OCI-LY1 (cell line): ENCODE measurements at regions not wholly inside any gene's neighbourhood (a gene's known extent, or its start where the extent isn't known, plus 50 kb on each side); places are given as distances from the start of the nearest gene placed in this dataset.

Experiments used
- H2AFZ ChIP-seq: fragments of 200-600 bp; sonication (generic), shearing (Covaris generic); 2 replicates; pipeline ENCODE4 v1.6.0; 2014; ENCODE audit warnings: antibody characterized with exemption, mild to moderate bottlenecking, low read length
- H3F3A ChIP-seq: fragments of 200-600 bp; sonication (generic), shearing (Covaris generic); 2 replicates; pipeline ENCODE4 v1.6.0; 2014; ENCODE audit warnings: mild to moderate bottlenecking, antibody characterized with exemption, low read length, moderate library complexity; ENCODE audit not compliant: insufficient read depth
- H3K27ac ChIP-seq: fragments of 200-600 bp; sonication (generic); 2 replicates; pipeline ENCODE4 v1.5.1; 2014; ENCODE audit warnings: low read length, mixed run types, mild to moderate bottlenecking, low read depth; ENCODE audit not compliant: poor library complexity, severe bottlenecking
- H3K27me3 ChIP-seq: fragments of 200-600 bp; sonication (generic); 2 replicates; pipeline ENCODE4 v1.6.0; 2014; ENCODE audit warnings: antibody characterized with exemption, mild to moderate bottlenecking, low read length, moderate library complexity; ENCODE audit not compliant: insufficient read depth
- H3K36me3 ChIP-seq: fragments of 200-600 bp; sonication (generic); 2 replicates; pipeline ENCODE4 v1.6.1; 2014; ENCODE audit warnings: mild to moderate bottlenecking, antibody characterized with exemption, low read length, moderate library complexity, mixed read lengths; ENCODE audit not compliant: insufficient read depth
- H3K4me1 ChIP-seq: fragments of 200-600 bp; sonication (generic); 2 replicates; pipeline ENCODE4 v1.5.1; 2014; ENCODE audit warnings: mild to moderate bottlenecking, low read length, moderate library complexity; ENCODE audit not compliant: insufficient read depth, severe bottlenecking
- H3K4me2 ChIP-seq: fragments of 200-600 bp; sonication (generic), shearing (Covaris generic); 2 replicates; pipeline ENCODE4 v1.6.1; 2014; ENCODE audit warnings: low read length
- H3K4me3 ChIP-seq: fragments of 200-600 bp; sonication (generic); 2 replicates; pipeline ENCODE4 v1.5.1; 2014; ENCODE audit warnings: low read length, low read depth, mild to moderate bottlenecking, mixed read lengths; ENCODE audit not compliant: poor library complexity, severe bottlenecking
- H3K79me2 ChIP-seq: fragments of 200-600 bp; shearing (Covaris generic); 2 replicates; pipeline ENCODE4 v1.6.1; 2016; ENCODE audit warnings: mixed run types, low read length, mixed read lengths; ENCODE audit not compliant: insufficient read depth
- H3K9ac ChIP-seq: fragments of 200-600 bp; sonication (generic), shearing (Covaris generic); 2 replicates; pipeline ENCODE4 v1.6.1; 2014; ENCODE audit warnings: mild to moderate bottlenecking, low read length, mixed read lengths
- H3K9me2 ChIP-seq: fragments of 200-600 bp; sonication (generic), shearing (Covaris generic); 2 replicates; pipeline ENCODE4 v1.6.1; 2014; ENCODE audit warnings: low read depth, mild to moderate bottlenecking, low read length, mixed read lengths
- H3K9me3 ChIP-seq: fragments of 200-600 bp; shearing (Covaris generic); 2 replicates; pipeline ENCODE4 v1.6.1; 2014; ENCODE audit warnings: low read length, mixed read lengths
- H4K20me1 ChIP-seq: fragments of 200-600 bp; sonication (generic), shearing (Covaris generic); 2 replicates; pipeline ENCODE4 v1.6.0; 2016; ENCODE audit warnings: mild to moderate bottlenecking, low read length; ENCODE audit not compliant: insufficient read depth
- CTCF ChIP-seq: fragments of 200-600 bp; sonication (generic), shearing (Covaris generic); IDR thresholded peaks from 2 replicates; pipeline ENCODE4 v1.5.1; 2017; ENCODE audit warnings: mild to moderate bottlenecking, antibody characterized with exemption, low read length, moderate library complexity, mixed read lengths
- EZH2 ChIP-seq: fragments of 200-600 bp; sonication (generic), shearing (Covaris generic); IDR thresholded peaks from 2 replicates; pipeline ENCODE4 v1.8.0; 2017; ENCODE audit warnings: borderline replicate concordance, mixed run types, mild to moderate bottlenecking, antibody characterized with exemption, low read length, moderate library complexity, mixed read lengths

DNA sequence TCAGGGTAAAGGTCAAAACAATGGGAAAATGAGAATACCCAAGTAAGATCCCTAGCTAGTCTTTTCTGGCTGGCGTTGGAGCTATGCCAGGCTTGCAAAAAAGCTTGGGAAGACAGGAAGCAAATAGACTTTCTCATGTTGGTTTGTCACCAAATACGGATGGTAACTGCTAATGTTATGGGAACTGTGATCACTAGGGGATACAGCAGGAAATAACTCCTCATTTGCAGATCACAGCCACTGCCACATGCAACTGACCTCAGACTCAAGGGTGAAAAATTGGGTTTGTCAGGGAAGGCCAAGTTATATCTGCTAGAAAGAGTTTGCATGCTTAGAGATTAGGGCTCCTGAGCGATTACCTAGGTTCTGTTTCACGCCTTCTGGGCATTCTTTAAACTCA, 162.9 kb downstream of the NHLRC3 start:
- Histone ChIP-seq H4K20me1 (no peaks in the 10 kb centered on the region), H2AFZ (no peak overlapping the region), H3K9me3 (no peaks in the 10 kb centered on the region), H3K4me1 (no peaks in the 10 kb centered on the region), H3K4me3 (no peak overlapping the region), H3K4me2 (no peak overlapping the region), H3K79me2 (no peaks in the 10 kb centered on the region), H3K9ac (no peak overlapping the region), H3K27ac (no peak overlapping the region), H3K36me3 (no peaks in the 10 kb centered on the region), H3K9me2 (no peaks in the 10 kb centered on the region), H3F3A (no peaks in the 10 kb centered on the region), H3K27me3 (no peaks in the 10 kb centered on the region)
- TF ChIP-seq CTCF (no peak), EZH2 (no peak)

DNA sequence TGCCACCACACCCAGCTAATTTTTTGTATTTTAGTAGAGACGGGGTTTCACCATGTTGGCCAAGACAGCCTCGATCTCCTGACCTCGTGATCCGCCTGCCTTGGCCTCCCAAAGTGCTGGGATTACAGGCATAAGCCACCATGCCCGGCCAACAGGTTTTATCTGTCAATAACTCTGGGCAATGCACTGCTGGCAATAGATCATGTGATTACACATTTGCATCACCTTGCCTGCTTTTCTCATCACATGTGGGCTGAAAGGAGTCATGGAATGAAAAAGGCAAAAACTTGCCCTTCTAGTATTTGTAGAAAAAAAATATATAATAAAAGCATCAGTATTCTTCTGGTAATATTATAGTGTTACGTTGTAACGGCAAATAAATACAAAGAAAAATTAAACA, 164.5 kb downstream of the NHLRC3 start:
- Histone ChIP-seq H3K27me3 (no peaks in the 10 kb centered on the region), H3K36me3 (no peaks in the 10 kb centered on the region), H3K4me3 (no peak overlapping the region), H3K4me1 (no peaks in the 10 kb centered on the region), H3K79me2 (no peaks in the 10 kb centered on the region), H3F3A (no peaks in the 10 kb centered on the region), H3K27ac (no peak overlapping the region), H3K4me2 (no peak overlapping the region), H2AFZ (no peak overlapping the region), H3K9ac (no peak overlapping the region), H4K20me1 (no peaks in the 10 kb centered on the region), H3K9me2 (no peaks in the 10 kb centered on the region), H3K9me3 (no peaks in the 10 kb centered on the region)
- TF ChIP-seq EZH2 (no peak), CTCF (no peak)

GRCh38 chr13:39208636-39209035, 170.4 kb downstream of the NHLRC3 start:
- TF ChIP-seq CTCF (no peak), EZH2 (no peak)
- Histone ChIP-seq H3K79me2 (no peaks in the 10 kb centered on the region), H3K27me3 (no peaks in the 10 kb centered on the region), H3F3A (no peaks in the 10 kb centered on the region), H3K27ac (no peak overlapping the region), H3K9me2 (no peaks in the 10 kb centered on the region), H3K4me2 (no peak overlapping the region), H4K20me1 (no peaks in the 10 kb centered on the region), H2AFZ (no peak overlapping the region), H3K9ac (no peak overlapping the region), H3K4me3 (no peak overlapping the region), H3K4me1 (no peaks in the 10 kb centered on the region), H3K36me3 (no peaks in the 10 kb centered on the region), H3K9me3 (no peaks in the 10 kb centered on the region)
